Prostate gland (tissue), 2 donors: ENCODE measurements at regions not wholly inside any gene's neighbourhood (a gene's known extent, or its start where the extent isn't known, plus 50 kb on each side); places are given as distances from the start of the nearest gene placed in this dataset.

Experiments used
- DNase-seq: peaks from one replicate; pipeline ENCODE4 v3.0.0-alpha.2; 2019; ENCODE audit warnings: low spot score
- H3K27ac ChIP-seq, 2 donors: fragments of 200-600 bp; sonication (generic); 2 replicates each; pipeline ENCODE4 v1.5.1; 2017 to 2019
- H3K27me3 ChIP-seq: fragments of 200-600 bp; sonication (generic); replicated peaks from 2 replicates; pipeline ENCODE4 v1.5.1; 2019; ENCODE audit not compliant: insufficient read depth
- H3K36me3 ChIP-seq, 2 donors: fragments of 200-600 bp; sonication (generic); 1 replicate in 1 of 2; 2 replicates in 1 of 2; pipeline versions ENCODE4 v1.5.1 to v1.8.1; 2017 to 2019
- H3K4me1 ChIP-seq: fragments of 200-600 bp; sonication (generic); replicated peaks from 2 replicates; pipeline ENCODE4 v1.5.1; 2019
- H3K4me3 ChIP-seq, 2 donors: fragments of 200-600 bp; sonication (generic); 2 replicates each; pipeline ENCODE4 v1.5.1; 2017 to 2019
- H3K9me3 ChIP-seq: fragments of 200-600 bp; sonication (generic); 2 replicates; pipeline ENCODE4 v1.5.1; 2017
- CTCF ChIP-seq, 4 experiments: fragments of 200-600 bp in 2 of 4; fragments of 450-650 bp in 2 of 4; sonication (generic) in 2 of 4; IDR thresholded peaks; 1 replicate in 3 of 4; 2 replicates in 1 of 4; pipeline ENCODE4 v1.5.1; 2016 to 2019; ENCODE audit warnings: antibody characterized with exemption in 4 of 4, mild to moderate bottlenecking in 2 of 4, moderate library complexity in 2 of 4
- POLR2A ChIP-seq: fragments of 450-650 bp; IDR thresholded peaks from one replicate; pipeline ENCODE4 v1.6.1; 2016; ENCODE audit warnings: antibody characterized with exemption, mild to moderate bottlenecking
- POLR2AphosphoS5 ChIP-seq: sonication (generic); formaldehyde crosslinking; IDR thresholded peaks from one replicate; pipeline ENCODE4 v1.6.1; 2017; ENCODE audit warnings: antibody characterized with exemption
- WGBS: methylation state at CpG from one replicate; pipeline ENCODE4 v1.1.5; 2018; 5-methylcytosine and 5-hydroxymethylcytosine counted together
- intact Hi-C: fragments of 100-400 bp; cut with DNase I; formaldehyde crosslinking; loops from one replicate; pipeline ENCODE4 v1.14.2; 2022

GRCh38 chr6:40909811-40910210 lies 129.2 kb downstream of the UNC5CL start:
- WGBS: 56% methylated on average over 1 of the region's 1 CpG
- Histone ChIP-seq H3K27me3 (no peaks in the 10 kb centered on the region), H3K27ac (no peak overlapping the region), H3K4me1 (no peaks in the 10 kb centered on the region), H3K4me3 (no peak overlapping the region), H3K9me3 (no peaks in the 10 kb centered on the region), H3K36me3 (no peaks in the 10 kb centered on the region)
- no peak for DNase-seq
- intact Hi-C loops: no loop called here
- TF ChIP-seq POLR2A (no peak), POLR2AphosphoS5 (no peak), CTCF (IDR thresholded peaks at IDR 0.05) (no peak)

- H3K27ac ChIP-seq: no peak overlapping the region
- no peaks in the 10 kb centered on the region for H3K36me3 ChIP-seq
- TF ChIP-seq CTCF (IDR thresholded peaks at IDR 0.05): no peak
- no peak for TF ChIP-seq POLR2AphosphoS5
- no peak for TF ChIP-seq POLR2A
- WGBS: 32% methylated on average over 4 of the region's 4 CpGs
- no peaks in the 10 kb centered on the region for H3K4me1 ChIP-seq
- intact Hi-C loops: no loop called here
- H3K4me3 ChIP-seq: no peak overlapping the region
- no peaks in the 10 kb centered on the region for H3K9me3 ChIP-seq
- peak; percentile 39 for DNase-seq
- no peaks in the 10 kb centered on the region for H3K27me3 ChIP-seq
Measured at GRCh38 chr6:40907198-40907701, 131.8 kb downstream of the UNC5CL start.

GRCh38 chr6:40906759-40907158 lies 132.3 kb downstream of the UNC5CL start:
- no peaks in the 10 kb centered on the region for H3K4me1 ChIP-seq
- no peaks in the 10 kb centered on the region for H3K27me3 ChIP-seq
- intact Hi-C loops: no loop called here
- WGBS: 53% methylated on average over 3 of the region's 3 CpGs
- no peaks in the 10 kb centered on the region for H3K9me3 ChIP-seq
- TF ChIP-seq POLR2AphosphoS5 (no peak), CTCF (IDR thresholded peaks at IDR 0.05) (no peak), POLR2A (no peak)
- H3K4me3 ChIP-seq: no peak overlapping the region
- no peak overlapping the region for H3K27ac ChIP-seq
- DNase-seq: no peak
- H3K36me3 ChIP-seq: no peaks in the 10 kb centered on the region

- intact Hi-C loops: no loop called here
- WGBS: 78% methylated on average over 2 of the region's 2 CpGs
- no peaks in the 10 kb centered on the region for H3K27me3 ChIP-seq
- no peak for DNase-seq
- no peaks in the 10 kb centered on the region for H3K36me3 ChIP-seq
- no peaks in the 10 kb centered on the region for H3K9me3 ChIP-seq
- TF ChIP-seq POLR2A: no peak
- no peak for TF ChIP-seq POLR2AphosphoS5
- no peak for TF ChIP-seq CTCF (IDR thresholded peaks at IDR 0.05)
- H3K27ac ChIP-seq: no peak overlapping the region
- H3K4me3 ChIP-seq: no peak overlapping the region
- no peaks in the 10 kb centered on the region for H3K4me1 ChIP-seq
Measured at GRCh38 chr6:40904583-40905194, 134.3 kb downstream of the UNC5CL start.

- no peaks in the 10 kb centered on the region for H3K27me3 ChIP-seq
- H3K4me3 ChIP-seq: no peak overlapping the region
- TF ChIP-seq POLR2A (no peak), POLR2AphosphoS5 (no peak)
- no peak overlapping the region for H3K27ac ChIP-seq
- no peaks in the 10 kb centered on the region for H3K9me3 ChIP-seq
- DNase-seq: no peak
- WGBS: 66% methylated on average over 1 of the region's 1 CpG
- no peaks in the 10 kb centered on the region for H3K36me3 ChIP-seq
- no peaks in the 10 kb centered on the region for H3K4me1 ChIP-seq
- intact Hi-C loops: no loop called here
Measured at GRCh38 chr6:40903456-40903855, 135.6 kb downstream of the UNC5CL start.
